HepG2 (cell line): ENCODE measurements at regions not wholly inside any gene's neighbourhood (a gene's known extent, or its start where the extent isn't known, plus 50 kb on each side); places are given as distances from the start of the nearest gene placed in this dataset.

ENCODE experiments used
- small RNA-seq, 3 experiments: library from RNA; depleted of rRNA; stranded (forward); fragments of <200 nt; gene quantifications; one replicate each; pipeline ENCODE3, GENCODE V24; 2012; ENCODE audit warnings: low read depth in 2 of 3, low replicate concordance in 1 of 3; ENCODE audit not compliant: insufficient read length in 3 of 3, insufficient read depth in 2 of 3

Small RNA genes in the stretch of these regions (small RNA-seq; reads per million reads assigned to genes)
- gene RN7SKP277: 0 reads per million in 3 experiments
